H9 (cell line): ENCODE measurements at regions not wholly inside any gene's neighbourhood (a gene's known extent, or its start where the extent isn't known, plus 50 kb on each side); places are given as distances from the start of the nearest gene placed in this dataset.

Experiments
- DNase-seq: peaks from one replicate; pipeline ENCODE4 v3.0.0-alpha.2; 2017
- H2AFZ ChIP-seq: one replicate; pipeline ENCODE4 v1.6.1; 2013; ENCODE audit warnings: mild to moderate bottlenecking, low read length, control low read depth, moderate library complexity
- H2AK5ac ChIP-seq: 2 replicates; pipeline ENCODE4 v1.6.1; 2013; ENCODE audit warnings: low read length, control low read depth, mixed read lengths; ENCODE audit not compliant: insufficient read length
- H2BK120ac ChIP-seq: one replicate; pipeline ENCODE4 v1.6.1; 2013; ENCODE audit warnings: low read depth, mild to moderate bottlenecking, low read length, control low read depth, inconsistent platforms; ENCODE audit not compliant: poor library complexity, severe bottlenecking
- H2BK12ac ChIP-seq: 2 replicates; pipeline ENCODE4 v1.6.1; 2013; ENCODE audit warnings: low read length, control low read depth, mixed read lengths, low read depth; ENCODE audit not compliant: insufficient read length
- H2BK15ac ChIP-seq: 2 replicates; pipeline ENCODE4 v1.6.1; 2013; ENCODE audit warnings: low read depth, low read length, control low read depth
- H2BK20ac ChIP-seq: one replicate; pipeline ENCODE4 v1.6.1; 2013; ENCODE audit warnings: low read depth, mild to moderate bottlenecking, low read length, control low read depth, inconsistent platforms; ENCODE audit not compliant: poor library complexity, severe bottlenecking
- H2BK5ac ChIP-seq: 2 replicates; pipeline ENCODE4 v1.6.1; 2013; ENCODE audit warnings: low read length, control low read depth, mixed read lengths; ENCODE audit not compliant: insufficient read length
- H3K14ac ChIP-seq: 2 replicates; pipeline ENCODE4 v1.6.1; 2013; ENCODE audit warnings: low read length, control low read depth; ENCODE audit not compliant: insufficient read depth
- H3K18ac ChIP-seq: 2 replicates; pipeline ENCODE4 v1.6.1; 2013; ENCODE audit warnings: low read depth, mild to moderate bottlenecking, mixed read lengths, low read length, control low read depth; ENCODE audit not compliant: insufficient read length
- H3K23ac ChIP-seq: 2 replicates; pipeline ENCODE4 v1.6.1; 2013; ENCODE audit warnings: low read length, control low read depth, mixed read lengths, low read depth; ENCODE audit not compliant: insufficient read length
- H3K23me2 ChIP-seq: 2 replicates; pipeline ENCODE4 v1.6.1; 2013; ENCODE audit warnings: low read depth, mild to moderate bottlenecking, mixed read lengths, low read length, control low read depth; ENCODE audit not compliant: insufficient read length, poor library complexity, severe bottlenecking
- H3K27ac ChIP-seq: 2 replicates; pipeline ENCODE4 v1.5.1; 2013; ENCODE audit warnings: low read length, control low read depth, mixed read lengths, low read depth; ENCODE audit not compliant: insufficient read length
- H3K27me3 ChIP-seq: 2 replicates; pipeline ENCODE4 v1.6.1; 2013; ENCODE audit warnings: low read length, control low read depth, inconsistent platforms; ENCODE audit not compliant: insufficient read depth
- H3K4ac ChIP-seq: 2 replicates; pipeline ENCODE4 v1.6.1; 2013; ENCODE audit warnings: low read depth, mild to moderate bottlenecking, control low read depth, inconsistent platforms, low read length, moderate library complexity
- H3K4me1 ChIP-seq: 2 replicates; pipeline ENCODE4 v1.6.1; 2013; ENCODE audit warnings: low read length, control low read depth, inconsistent platforms; ENCODE audit not compliant: insufficient read depth
- H3K4me2 ChIP-seq: 2 replicates; pipeline ENCODE4 v1.6.1; 2013; ENCODE audit warnings: low read length, control low read depth, mixed read lengths; ENCODE audit not compliant: insufficient read length, insufficient read depth
- H3K56ac ChIP-seq: 2 replicates; pipeline ENCODE4 v1.6.1; 2013; ENCODE audit warnings: low read depth, mild to moderate bottlenecking, mixed read lengths, low read length, control low read depth; ENCODE audit not compliant: insufficient read length
- H3K79me1 ChIP-seq: 2 replicates; pipeline ENCODE4 v1.6.1; 2013; ENCODE audit warnings: low read depth, mild to moderate bottlenecking, moderate library complexity, low read length, control low read depth, inconsistent platforms; ENCODE audit not compliant: insufficient read depth, poor library complexity, severe bottlenecking
- H3K79me2 ChIP-seq: 2 replicates; pipeline ENCODE4 v1.6.1; 2013; ENCODE audit warnings: low read length, control low read depth, inconsistent platforms; ENCODE audit not compliant: insufficient read depth
- H3K9ac ChIP-seq: 2 replicates; pipeline ENCODE4 v1.6.1; 2013; ENCODE audit warnings: low read length, control low read depth, mixed read lengths; ENCODE audit not compliant: insufficient read length; ENCODE audit errors: extremely low read depth
- H3K9me3 ChIP-seq: one replicate; pipeline ENCODE4 v1.6.1; 2013; ENCODE audit warnings: low read depth, low read length, inconsistent platforms; ENCODE audit not compliant: control insufficient read depth
- H3T11ph ChIP-seq: one replicate; pipeline ENCODE4 v1.6.1; 2013; ENCODE audit warnings: mild to moderate bottlenecking, low read length, control low read depth, inconsistent platforms
- H4K20me1 ChIP-seq: one replicate; pipeline ENCODE4 v1.6.1; 2013; ENCODE audit not compliant: control insufficient read depth, insufficient read length, insufficient read depth
- H4K5ac ChIP-seq: 2 replicates; pipeline ENCODE4 v1.6.1; 2013; ENCODE audit warnings: low read depth, mild to moderate bottlenecking, mixed read lengths, low read length, control low read depth; ENCODE audit not compliant: insufficient read length
- H4K8ac ChIP-seq: replicated peaks from 2 replicates; pipeline ENCODE4 v1.6.1; 2013; ENCODE audit warnings: low read length, control low read depth, mixed read lengths, low read depth; ENCODE audit not compliant: insufficient read length
- H4K91ac ChIP-seq: 2 replicates; pipeline ENCODE4 v1.6.1; 2013; ENCODE audit warnings: low read depth, mild to moderate bottlenecking, moderate library complexity, mixed read lengths, low read length, control low read depth; ENCODE audit not compliant: insufficient read length
- H3K27ac Mint-ChIP-seq, 3 experiments: 2 replicates in 2 of 3; 3 replicates in 1 of 3; pipeline ENCODE4 v1.8.0; 2020 to 2021; ENCODE audit warnings: mixed read lengths in 3 of 3, mild to moderate bottlenecking in 1 of 3, moderate library complexity in 1 of 3
- H3K27me3 Mint-ChIP-seq: 2 replicates; pipeline ENCODE4 v1.8.0; 2021; ENCODE audit warnings: low read depth, mild to moderate bottlenecking, moderate library complexity, mixed read lengths
- H3K36me3 Mint-ChIP-seq, 3 experiments: 2 replicates in 2 of 3; 3 replicates in 1 of 3; pipeline ENCODE4 v1.8.0; 2020 to 2021; ENCODE audit warnings: low read depth in 3 of 3, mixed read lengths in 3 of 3; ENCODE audit not compliant: insufficient read depth in 1 of 3
- H3K4me1 Mint-ChIP-seq, 2 experiments: 2 replicates each; pipeline ENCODE4 v1.8.0; 2020; ENCODE audit warnings: mixed read lengths in 2 of 2
- H3K4me3 Mint-ChIP-seq, 2 experiments: 2 replicates in 1 of 2; 3 replicates in 1 of 2; pipeline ENCODE4 v1.8.0; 2020 to 2021; ENCODE audit warnings: mild to moderate bottlenecking in 2 of 2, mixed read lengths in 2 of 2, moderate library complexity in 1 of 2
- H3K9me3 Mint-ChIP-seq, 2 experiments: 2 replicates in 1 of 2; 3 replicates in 1 of 2; pipeline ENCODE4 v1.8.0; 2020; ENCODE audit warnings: mild to moderate bottlenecking in 2 of 2, mixed read lengths in 2 of 2, moderate library complexity in 1 of 2
- CTCF ChIP-seq: fragments of 200-600 bp; sonication (generic); conservative IDR thresholded peaks from 3 replicates; pipeline ENCODE4 v1.8.0; 2021; ENCODE audit warnings: antibody characterized with exemption, mild to moderate bottlenecking
- WGBS: extraction: QIAGEN DNeasy Blood & Tissue Kit; methylation state at CpG from one replicate; pipeline ENCODE4 v1.1.7; 2013; ENCODE audit warnings: missing lambda C conversion rate, low lambda C conversion rate, mixed read lengths; ENCODE audit not compliant: insufficient read length; ENCODE audit errors: extremely low coverage; 5-methylcytosine and 5-hydroxymethylcytosine counted together

- H3K79me2 ChIP-seq: no peaks in the 10 kb centered on the region
- H2BK120ac ChIP-seq: no peak overlapping the region
- H4K5ac ChIP-seq: no peak overlapping the region
- H3K9ac ChIP-seq: no peak overlapping the region
- H3K79me1 ChIP-seq: no peaks in the 10 kb centered on the region
- H3K4ac ChIP-seq: no peak overlapping the region
- H3K4me3 Mint-ChIP-seq: no peak overlapping the region
- H3K56ac ChIP-seq: no peak overlapping the region
- H2BK12ac ChIP-seq: no peak overlapping the region
- no peak overlapping the region for H4K8ac ChIP-seq
- TF ChIP-seq CTCF: no peak
- no peak overlapping the region for H3K14ac ChIP-seq
- H3K36me3 Mint-ChIP-seq: no peaks in the 10 kb centered on the region
- no CpG with 5 or more reads among the region's 5 CpGs for WGBS
- H4K20me1 ChIP-seq: no peaks in the 10 kb centered on the region
- no peak overlapping the region for H2AK5ac ChIP-seq
- H2BK5ac ChIP-seq: no peak overlapping the region
- no peak overlapping the region for H3K27ac ChIP-seq
- H2BK20ac ChIP-seq: no peak overlapping the region
- no peaks in the 10 kb centered on the region for H3K9me3 ChIP-seq
- no peak overlapping the region for H2AFZ ChIP-seq
- H3K27me3 ChIP-seq: no peaks in the 10 kb centered on the region
- peaks cover 12 to 18% of the 10 kb centered on the region in 2 experiments for H3K4me1 Mint-ChIP-seq
- no peak overlapping the region for H3K23ac ChIP-seq
- H3K4me1 ChIP-seq: peaks cover 3% of the 10 kb centered on the region
- H3T11ph ChIP-seq: no peak overlapping the region
- peaks cover 0 to 3% of the 10 kb centered on the region in 2 experiments; a peak in 1 of 5 replicates for H3K9me3 Mint-ChIP-seq
- no peaks in the 10 kb centered on the region for H3K23me2 ChIP-seq
- no peak overlapping the region for H3K4me2 ChIP-seq
- no peak overlapping the region for H2BK15ac ChIP-seq
- DNase-seq: no peak
- H3K27me3 Mint-ChIP-seq: no peaks in the 10 kb centered on the region
- H3K18ac ChIP-seq: no peak overlapping the region
- H3K27ac Mint-ChIP-seq: no peak overlapping the region
- H4K91ac ChIP-seq: no peak overlapping the region
These were observed 624.2 kb downstream of the BCL11B start for GRCh38 chr14:98647754-98648153.
